ENCODE measurements at regions not wholly inside any gene's neighbourhood (a gene's known extent, or its start where the extent isn't known, plus 50 kb on each side); places are given as distances from the start of the nearest gene placed in this dataset.

GRCh38 chr1:90100566-90100965 lies 105.7 kb downstream of the ZNF326 start:
- Histone ChIP-seq H2AFZ (ENCODE audit: low read depth, low read length) (no peak overlapping the region), H3K27me3 (ENCODE audit: low read depth, low read length) (no peaks in the 10 kb centered on the region), H3K4me2 (ENCODE audit: low read length) (no peak overlapping the region), H3K36me3 (replicated peaks; ENCODE audit: low read depth, low read length) (no peaks in the 10 kb centered on the region), H4K20me1 (ENCODE audit: insufficient read depth, low read length) (no peaks in the 10 kb centered on the region), H3K9me3 (ENCODE audit: insufficient read depth, low read length) (no peaks in the 10 kb centered on the region), H3K4me3 (ENCODE audit: low read length) (no peak overlapping the region), H3K4me1 (ENCODE audit: low read length) (no peaks in the 10 kb centered on the region), H3K27ac (ENCODE audit: low read length) (no peak overlapping the region), H3K79me2 (ENCODE audit: low read length) (no peaks in the 10 kb centered on the region), H3K9ac (ENCODE audit: low read length) (no peak overlapping the region)
- TF ChIP-seq CTCF (IDR thresholded peaks at IDR 0.05; ENCODE audit: low read depth, low read length) (no peak), EZH2phosphoT487 (IDR thresholded peaks at IDR 0.05; ENCODE audit: low read depth) (no peak)

DNA sequence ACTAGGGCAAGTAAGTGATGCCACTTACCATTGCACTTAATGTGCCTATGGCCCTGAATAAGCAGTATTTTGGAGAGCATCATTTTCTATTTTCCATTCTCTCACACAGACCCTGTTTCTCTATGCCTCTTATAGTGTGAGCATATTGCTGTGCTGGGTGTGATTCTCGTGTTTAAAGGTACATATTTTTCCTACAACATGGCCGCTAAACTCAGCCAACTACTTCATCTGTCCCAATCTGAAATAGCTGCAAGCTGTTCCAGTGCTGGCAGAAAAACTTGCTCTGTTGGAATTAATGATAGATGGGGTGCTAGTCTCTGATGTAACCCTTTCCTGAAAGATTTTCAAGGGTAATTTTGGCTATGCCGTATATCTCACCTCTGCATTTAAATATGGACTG lies 97.5 kb downstream of the ZNF326 start:
- no peak overlapping the region for H3K4me3 ChIP-seq (ENCODE audit: low read length)
- H3K27ac ChIP-seq (ENCODE audit: low read length), result no peak overlapping the region
- H3K9ac ChIP-seq (ENCODE audit: low read length), result no peak overlapping the region
- H3K9me3 ChIP-seq (ENCODE audit: insufficient read depth, low read length), result no peaks in the 10 kb centered on the region
- H3K79me2 ChIP-seq (ENCODE audit: low read length), result no peaks in the 10 kb centered on the region
- no peaks in the 10 kb centered on the region for H3K27me3 ChIP-seq (ENCODE audit: low read depth, low read length)
- no peak overlapping the region for H2AFZ ChIP-seq (ENCODE audit: low read depth, low read length)
- H3K4me1 ChIP-seq (ENCODE audit: low read length), result no peaks in the 10 kb centered on the region
- H3K36me3 ChIP-seq (replicated peaks; ENCODE audit: low read depth, low read length), result no peaks in the 10 kb centered on the region
- H3K4me2 ChIP-seq (ENCODE audit: low read length), result no peak overlapping the region
- TF ChIP-seq CTCF (IDR thresholded peaks at IDR 0.05; ENCODE audit: low read depth, low read length) (no peak), EZH2phosphoT487 (IDR thresholded peaks at IDR 0.05; ENCODE audit: low read depth) (no peak)
- no peaks in the 10 kb centered on the region for H4K20me1 ChIP-seq (ENCODE audit: insufficient read depth, low read length)

Measured in OCI-LY3 (cell line).